ENCODE measurements at regions not wholly inside any gene's neighbourhood (a gene's known extent, or its start where the extent isn't known, plus 50 kb on each side); places are given as distances from the start of the nearest gene placed in this dataset.

- TF ChIP-seq, protein P1, sequence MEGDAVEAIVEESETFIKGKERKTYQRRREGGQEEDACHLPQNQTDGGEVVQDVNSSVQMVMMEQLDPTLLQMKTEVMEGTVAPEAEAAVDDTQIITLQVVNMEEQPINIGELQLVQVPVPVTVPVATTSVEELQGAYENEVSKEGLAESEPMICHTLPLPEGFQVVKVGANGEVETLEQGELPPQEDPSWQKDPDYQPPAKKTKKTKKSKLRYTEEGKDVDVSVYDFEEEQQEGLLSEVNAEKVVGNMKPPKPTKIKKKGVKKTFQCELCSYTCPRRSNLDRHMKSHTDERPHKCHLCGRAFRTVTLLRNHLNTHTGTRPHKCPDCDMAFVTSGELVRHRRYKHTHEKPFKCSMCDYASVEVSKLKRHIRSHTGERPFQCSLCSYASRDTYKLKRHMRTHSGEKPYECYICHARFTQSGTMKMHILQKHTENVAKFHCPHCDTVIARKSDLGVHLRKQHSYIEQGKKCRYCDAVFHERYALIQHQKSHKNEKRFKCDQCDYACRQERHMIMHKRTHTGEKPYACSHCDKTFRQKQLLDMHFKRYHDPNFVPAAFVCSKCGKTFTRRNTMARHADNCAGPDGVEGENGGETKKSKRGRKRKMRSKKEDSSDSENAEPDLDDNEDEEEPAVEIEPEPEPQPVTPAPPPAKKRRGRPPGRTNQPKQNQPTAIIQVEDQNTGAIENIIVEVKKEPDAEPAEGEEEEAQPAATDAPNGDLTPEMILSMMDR (IDR thresholded peaks at IDR 0.05) = no peak
- TF ChIP-seq POLR2A (IDR thresholded peaks at IDR 0.05) = no peak
These were observed 100.3 kb upstream of the GRIK3 start for GRCh38 chr1:37134599-37134998.

Data from body of pancreas (tissue), 4 donors.